Panc1 (cell line): ENCODE measurements at regions not wholly inside any gene's neighbourhood (a gene's known extent, or its start where the extent isn't known, plus 50 kb on each side); places are given as distances from the start of the nearest gene placed in this dataset.

Experiments used
- ATAC-seq: fragments of 200-7000 bp; cut with Tn5 transposase; 2 replicates; pipeline ENCODE4 v1.9.1; 2020; ENCODE audit warnings: mild to moderate bottlenecking, moderate library complexity
- BruUV-seq: library from RNA; stranded (reverse); fragments of 400-500 nt; replicated peaks from 2 replicates; lab custom pipeline; 2021; lab: Mats Ljungman, UMichigan
- CTCF ChIA-PET: fragments of 300-600 bp; sonication (Branson Sonifier 250); formaldehyde crosslinking; loops from one replicate; lab custom pipeline; 2022; ENCODE audit warnings: antibody characterized with exemption; lab: Charles Lee
- POLR2A ChIA-PET: fragments of 300-600 bp; sonication (Branson Sonifier 250); formaldehyde crosslinking; loops from one replicate; lab custom pipeline; 2022; ENCODE audit warnings: antibody characterized with exemption; lab: Charles Lee
- DNase-seq: peaks from one replicate; pipeline ENCODE4 v3.0.0-alpha.2; 2010; ENCODE audit warnings: low read depth, low spot score
- H3K27ac ChIP-seq: 2 replicates; pipeline ENCODE4 v1.5.1; 2011; ENCODE audit warnings: mild to moderate bottlenecking, low read length, inconsistent platforms
- H3K27me3 ChIP-seq: fragments of 200-500 bp; sonication (Bioruptor generic); 2 replicates; pipeline ENCODE4 v1.6.0; 2014; ENCODE audit warnings: low read length, inconsistent platforms; ENCODE audit not compliant: control insufficient read depth, insufficient read depth
- H3K36me3 ChIP-seq: fragments of 200-500 bp; sonication (Bioruptor generic); 2 replicates; pipeline ENCODE4 v1.5.1; 2014; ENCODE audit warnings: inconsistent platforms, mild to moderate bottlenecking, low read length, moderate library complexity; ENCODE audit not compliant: control insufficient read depth, insufficient read depth
- H3K4me1 ChIP-seq: 2 replicates; pipeline ENCODE4 v1.5.1; 2011; ENCODE audit warnings: inconsistent platforms, mild to moderate bottlenecking, low read length, moderate library complexity; ENCODE audit not compliant: control insufficient read depth, insufficient read depth
- H3K4me3 ChIP-seq, 2 experiments: 2 replicates each; pipeline ENCODE4 v1.5.1; 2011 to 2012; ENCODE audit warnings: low read depth in 2 of 2, low read length in 2 of 2, mild to moderate bottlenecking in 2 of 2, inconsistent platforms in 1 of 2, moderate library complexity in 1 of 2
- H3K9me3 ChIP-seq: fragments of 200-500 bp; sonication (Bioruptor generic); 2 replicates; pipeline ENCODE4 v1.5.1; 2014; ENCODE audit warnings: low read depth, mild to moderate bottlenecking, inconsistent platforms, low read length, moderate library complexity; ENCODE audit not compliant: control insufficient read depth, insufficient read depth
- CTCF ChIP-seq: fragments of 450-650 bp; IDR thresholded peaks from 2 replicates; pipeline ENCODE4 v1.5.1; 2017; ENCODE audit warnings: mild to moderate bottlenecking
- POLR2AphosphoS5 ChIP-seq: IDR thresholded peaks from 2 replicates; pipeline ENCODE4 v1.6.1; 2012; ENCODE audit warnings: mild to moderate bottlenecking, low read depth, low read length, moderate library complexity
- REST ChIP-seq, 2 experiments: IDR thresholded peaks; 2 replicates each; pipeline ENCODE4 v1.6.1; 2011 to 2012; ENCODE audit warnings: low read depth in 2 of 2, control low read depth in 1 of 2, low read length in 1 of 2, mild to moderate bottlenecking in 1 of 2, moderate library complexity in 1 of 2; ENCODE audit not compliant: insufficient read depth in 1 of 2
- SIN3A ChIP-seq: IDR thresholded peaks from 2 replicates; pipeline ENCODE4 v1.6.1; 2012; ENCODE audit warnings: low read depth, mild to moderate bottlenecking, low read length, moderate library complexity, borderline replicate concordance; ENCODE audit not compliant: insufficient read depth
- TCF7L2 ChIP-seq: IDR thresholded peaks from 2 replicates; pipeline ENCODE4 v1.6.1; 2011; ENCODE audit warnings: mild to moderate bottlenecking, low read depth, low read length, inconsistent platforms
- in situ Hi-C: cut with HindIII; loops from 2 replicates; pipeline ENCODE4 v1.10.0; 2016; ENCODE audit warnings: low sequenced_read_pairs, low pct_unique_long_range_greater_than_20kb
- intact Hi-C: fragments of 100-400 bp; cut with micrococcal nuclease; formaldehyde crosslinking; loops from one replicate; pipeline ENCODE4 v1.10.0; 2022; ENCODE audit not compliant: unreplicated experiment

GRCh38 chr5:35407697-35408096 lies 177.4 kb upstream of the PRLR start:
- no peak for ATAC-seq
- CTCF ChIA-PET, result no interaction called here
- in situ Hi-C loops (no loop called here), intact Hi-C loops (no loop called here)
- no peak overlapping the region for H3K4me3 ChIP-seq
- H3K36me3 ChIP-seq, result no peaks in the 10 kb centered on the region
- BruUV-seq, result no TSS peak
- no peaks in the 10 kb centered on the region for H3K27me3 ChIP-seq
- no peaks in the 10 kb centered on the region; the same call in 1 of the 2 replicates for H3K4me1 ChIP-seq
- H3K9me3 ChIP-seq, result no peaks in the 10 kb centered on the region
- DNase-seq, result no peak
- H3K27ac ChIP-seq, result no peak overlapping the region
- no peak for TF ChIP-seq REST (IDR thresholded peaks at IDR 0.05; ENCODE audit: insufficient read depth in 1 of 2, low read depth in 2 of 2, low read length in 1 of 2)
- no peak for TF ChIP-seq SIN3A
- no peak for TF ChIP-seq CTCF
- no peak for TF ChIP-seq TCF7L2
- POLR2A ChIA-PET, result no interaction called here

- no peak for TF ChIP-seq TCF7L2
- TF ChIP-seq REST (IDR thresholded peaks at IDR 0.05; ENCODE audit: insufficient read depth in 1 of 2, low read depth in 2 of 2, low read length in 1 of 2), result no peak
- TF ChIP-seq CTCF, result no peak
- TF ChIP-seq POLR2AphosphoS5, result no peak
- no peak for TF ChIP-seq SIN3A
- BruUV-seq, result no TSS peak
- Histone ChIP-seq H3K4me3 (no peak overlapping the region), H3K9me3 (no peaks in the 10 kb centered on the region), H3K27ac (no peak overlapping the region), H3K4me1 (no peaks in the 10 kb centered on the region; the same call in 1 of the 2 replicates), H3K36me3 (no peaks in the 10 kb centered on the region), H3K27me3 (no peaks in the 10 kb centered on the region)
- ChIA-PET CTCF (no interaction called here), POLR2A (no interaction called here)
- intact Hi-C loops (no loop called here), in situ Hi-C loops (no loop called here)
- DNase-seq, result no peak
- ATAC-seq, result no peak
These were observed 175.7 kb upstream of the PRLR start for GRCh38 chr5:35405938-35406337.
